Neural cell (in vitro differentiated cells): ENCODE measurements at regions not wholly inside any gene's neighbourhood (a gene's known extent, or its start where the extent isn't known, plus 50 kb on each side); places are given as distances from the start of the nearest gene placed in this dataset.

Experiments
- H2AFZ ChIP-seq: fragments of 200-600, 300-800 bp; sonication (generic), shearing (Covaris generic); 2 replicates; pipeline ENCODE4 v1.6.0; 2014; ENCODE audit warnings: low read depth, mild to moderate bottlenecking, antibody characterized with exemption, low read length, moderate library complexity
- H3F3A ChIP-seq: fragments of 200-600 bp; shearing (Covaris generic); 2 replicates; pipeline ENCODE4 v1.6.1; 2016; ENCODE audit warnings: mild to moderate bottlenecking, moderate library complexity, mixed read lengths, antibody characterized with exemption, low read length; ENCODE audit not compliant: insufficient read depth, poor library complexity, severe bottlenecking
- H3K27ac ChIP-seq: fragments of 200-600, 300-800 bp; sonication (generic), shearing (Covaris generic); 2 replicates; pipeline ENCODE4 v1.5.1; 2014; ENCODE audit warnings: mild to moderate bottlenecking, low read length, moderate library complexity
- H3K27me3 ChIP-seq: fragments of 300-800, 200-600 bp; sonication (generic), shearing (Covaris generic); 2 replicates; pipeline ENCODE4 v1.6.0; 2014; ENCODE audit warnings: mild to moderate bottlenecking, low read depth, low read length, moderate library complexity; ENCODE audit not compliant: insufficient read depth
- H3K36me3 ChIP-seq: fragments of 300-800, 200-600 bp; sonication (generic), shearing (Covaris generic); 2 replicates; pipeline ENCODE4 v1.5.1; 2014; ENCODE audit warnings: mild to moderate bottlenecking, antibody characterized with exemption, low read length, moderate library complexity; ENCODE audit not compliant: insufficient read depth
- H3K4me2 ChIP-seq: fragments of 300-800, 200-600 bp; sonication (generic), shearing (Covaris generic); 2 replicates; pipeline ENCODE4 v1.6.0; 2014; ENCODE audit warnings: mild to moderate bottlenecking, low read length
- H3K4me3 ChIP-seq: fragments of 300-800, 200-600 bp; sonication (generic), shearing (Covaris generic); 2 replicates; pipeline ENCODE4 v1.5.1; 2014; ENCODE audit warnings: mild to moderate bottlenecking, low read length, moderate library complexity
- H3K79me2 ChIP-seq: fragments of 200-600 bp; shearing (Covaris generic); replicated peaks from 2 replicates; pipeline ENCODE4 v1.6.0; 2014; ENCODE audit warnings: mild to moderate bottlenecking, low read length, moderate library complexity; ENCODE audit not compliant: insufficient read depth
- H3K9ac ChIP-seq: fragments of 300-800, 200-600 bp; sonication (generic), shearing (Covaris generic); 2 replicates; pipeline ENCODE4 v1.6.1; 2016; ENCODE audit warnings: mild to moderate bottlenecking, low read length, mixed read lengths
- H3K9me2 ChIP-seq: fragments of 200-600 bp; shearing (Covaris generic); 2 replicates; pipeline ENCODE4 v1.6.1; 2016; ENCODE audit warnings: mild to moderate bottlenecking, low read length, mixed read lengths; ENCODE audit not compliant: insufficient read depth
- H3K9me3 ChIP-seq: fragments of 200-600, 300-800 bp; sonication (generic), shearing (Covaris generic); 2 replicates; pipeline ENCODE4 v1.6.1; 2016; ENCODE audit warnings: mild to moderate bottlenecking, mixed run types, low read length, moderate library complexity, mixed read lengths
- H4K20me1 ChIP-seq: fragments of 200-600 bp; shearing (Covaris generic); 2 replicates; pipeline ENCODE4 v1.6.1; 2016; ENCODE audit warnings: mild to moderate bottlenecking, mixed run types; ENCODE audit not compliant: insufficient read depth
- CTCF ChIP-seq: fragments of 450-650 bp; IDR thresholded peaks from 2 replicates; pipeline ENCODE4 v1.5.1; 2014; ENCODE audit warnings: antibody characterized with exemption, mild to moderate bottlenecking, moderate library complexity; ENCODE audit not compliant: poor library complexity, severe bottlenecking
- EP300 ChIP-seq: fragments of 450-650 bp; conservative IDR thresholded peaks from 2 replicates; pipeline ENCODE4 v1.6.1; 2014; ENCODE audit warnings: antibody characterized with exemption, mild to moderate bottlenecking, moderate library complexity; ENCODE audit not compliant: poor library complexity, severe bottlenecking
- EZH2 ChIP-seq: fragments of 200-600, 300-800 bp; shearing (Covaris generic), sonication (generic); IDR thresholded peaks from 2 replicates; pipeline ENCODE4 v1.6.1; 2014; ENCODE audit warnings: antibody characterized with exemption, low read length, borderline replicate concordance, mild to moderate bottlenecking; ENCODE audit not compliant: insufficient read depth, poor library complexity, severe bottlenecking
- MXI1 ChIP-seq: fragments of 450-650 bp; conservative IDR thresholded peaks from 2 replicates; pipeline ENCODE4 v1.6.1; 2014; ENCODE audit warnings: antibody characterized with exemption, mild to moderate bottlenecking; ENCODE audit not compliant: poor library complexity, severe bottlenecking
- POLR2AphosphoS5 ChIP-seq: IDR thresholded peaks from 2 replicates; pipeline ENCODE4 v1.6.1; 2012
- RAD21 ChIP-seq: fragments of 450-650 bp; conservative IDR thresholded peaks from 2 replicates; pipeline ENCODE4 v1.6.1; 2014; ENCODE audit warnings: antibody characterized with exemption, mild to moderate bottlenecking, moderate library complexity
- REST ChIP-seq: IDR thresholded peaks from 2 replicates; pipeline ENCODE4 v1.6.1; 2012; ENCODE audit warnings: borderline replicate concordance
- SMC3 ChIP-seq: fragments of 450-650 bp; conservative IDR thresholded peaks from 2 replicates; pipeline ENCODE4 v1.6.1; 2014; ENCODE audit warnings: antibody characterized with exemption, mild to moderate bottlenecking, moderate library complexity; ENCODE audit not compliant: poor library complexity
- TAF1 ChIP-seq: IDR thresholded peaks from 2 replicates; pipeline ENCODE4 v1.6.1; 2012; ENCODE audit warnings: low read depth

- no peak overlapping the region for H2AFZ ChIP-seq
- H3K4me3 ChIP-seq = no peak overlapping the region
- H3F3A ChIP-seq = peaks cover 3% of the 10 kb centered on the region
- H3K27ac ChIP-seq = no peak overlapping the region
- H3K9me2 ChIP-seq = no peaks in the 10 kb centered on the region
- H3K4me2 ChIP-seq = no peak overlapping the region
- no peaks in the 10 kb centered on the region for H3K27me3 ChIP-seq
- TF ChIP-seq EZH2 (no peak), CTCF (no peak), TAF1 (no peak), REST (no peak), POLR2AphosphoS5 (no peak), EP300 (no peak), SMC3 (no peak), MXI1 (no peak), RAD21 (no peak)
- no peaks in the 10 kb centered on the region for H3K36me3 ChIP-seq
- H3K79me2 ChIP-seq = no peaks in the 10 kb centered on the region
- no peaks in the 10 kb centered on the region for H4K20me1 ChIP-seq
- no peak overlapping the region for H3K9ac ChIP-seq
- no peaks in the 10 kb centered on the region for H3K9me3 ChIP-seq
These were observed 2012.3 kb upstream of the PIK3C3 start for GRCh38 chr18:39942702-39943101.

DNA sequence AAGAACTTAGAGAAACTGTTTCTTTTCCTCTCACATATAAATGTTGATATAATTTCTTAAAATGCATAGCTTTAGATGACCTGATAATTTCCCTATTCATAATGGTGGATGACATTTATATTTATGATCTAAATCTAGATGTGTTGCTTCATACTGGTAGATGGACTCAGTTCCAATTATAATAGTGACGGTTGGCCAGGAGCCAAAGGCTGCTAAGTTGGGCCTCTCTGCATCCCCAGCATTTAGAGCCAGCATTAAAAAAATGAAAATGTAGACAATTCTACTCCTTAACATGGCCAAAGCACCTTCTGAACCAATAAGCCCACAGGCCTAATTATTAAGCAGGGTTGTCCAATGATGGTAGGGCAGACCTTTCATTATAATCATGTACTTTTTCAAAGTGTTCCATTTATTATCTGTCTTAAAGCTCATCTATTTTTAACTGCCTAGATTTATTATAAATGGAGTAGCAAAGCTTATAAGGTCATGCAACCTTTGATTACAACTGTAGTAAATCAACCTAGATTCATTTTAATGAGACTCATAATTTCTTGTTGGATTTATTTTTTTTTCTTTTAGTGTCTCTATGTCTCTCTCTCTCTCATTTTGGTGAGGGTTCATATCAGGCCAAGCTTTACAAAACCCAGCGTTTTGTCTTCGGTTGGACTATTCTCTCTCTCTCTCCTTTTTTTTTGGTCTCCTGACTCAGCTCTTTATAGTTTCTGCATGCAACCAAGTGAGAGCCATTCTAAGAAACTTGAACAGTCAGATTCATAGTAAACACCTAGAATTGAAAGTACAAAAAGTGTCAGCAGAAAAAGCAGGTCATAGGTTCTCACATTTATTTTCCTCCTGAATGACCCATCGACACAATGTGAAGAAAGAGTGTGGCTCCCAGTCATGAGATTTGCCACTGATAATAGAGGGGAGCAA, 2016.1 kb upstream of the PIK3C3 start:
- H3K4me3 ChIP-seq = no peak overlapping the region
- TF ChIP-seq POLR2AphosphoS5 = no peak
- TF ChIP-seq CTCF = no peak
- no peak for TF ChIP-seq REST
- no peak for TF ChIP-seq EP300
- no peak for TF ChIP-seq EZH2
- TF ChIP-seq RAD21 = no peak
- TF ChIP-seq TAF1 = no peak
- no peak for TF ChIP-seq MXI1
- TF ChIP-seq SMC3 = no peak
- H3K27ac ChIP-seq = no peak overlapping the region
- no peak overlapping the region for H3K9ac ChIP-seq
- H2AFZ ChIP-seq = no peak overlapping the region
- H4K20me1 ChIP-seq = no peaks in the 10 kb centered on the region
- no peaks in the 10 kb centered on the region for H3K79me2 ChIP-seq
- H3K9me3 ChIP-seq = no peaks in the 10 kb centered on the region
- no peaks in the 10 kb centered on the region for H3K27me3 ChIP-seq
- no peak overlapping the region for H3K4me2 ChIP-seq
- H3K36me3 ChIP-seq = no peaks in the 10 kb centered on the region
- no peaks in the 10 kb centered on the region for H3K9me2 ChIP-seq
- H3F3A ChIP-seq = no peaks in the 10 kb centered on the region
